SK-N-SH treated with all-trans-retinoic acid at 6 μM for 48 hours (cell line): ENCODE measurements at regions not wholly inside any gene's neighbourhood (a gene's known extent, or its start where the extent isn't known, plus 50 kb on each side); places are given as distances from the start of the nearest gene placed in this dataset.
"Not testable (repeated sequence)": the region's sequence is repeated elsewhere in the genome, so short reads cannot be mapped to it uniquely, and the experiment has no call there.

ENCODE experiments used
- GLIS3 ChIP-seq: fragments of 250-450 bp; sonication (Bioruptor Pico); IDR thresholded peaks from 2 replicates; pipeline ENCODE4 v1.5.0; 2020; ENCODE audit warnings: mild to moderate bottlenecking, moderate library complexity
- PATZ1 ChIP-seq: fragments of 250-450 bp; sonication (Bioruptor Pico); IDR thresholded peaks from 2 replicates; pipeline ENCODE4 v1.8.0; 2020; ENCODE audit warnings: mild to moderate bottlenecking, moderate library complexity, borderline replicate concordance
- PPARA ChIP-seq: fragments of 250-450 bp; sonication (Bioruptor Pico); IDR thresholded peaks from 2 replicates; pipeline ENCODE4 v1.5.0; 2020; ENCODE audit warnings: mild to moderate bottlenecking, borderline replicate concordance
- RARB ChIP-seq: fragments of 250-450 bp; sonication (Bioruptor Pico); IDR thresholded peaks from 2 replicates; pipeline ENCODE4 v1.8.0; 2021; ENCODE audit warnings: mild to moderate bottlenecking, moderate library complexity
- ZNF565 ChIP-seq: fragments of 450-650 bp; formaldehyde crosslinking; conservative IDR thresholded peaks from 2 replicates; pipeline ENCODE4 v1.5.0; 2020; ENCODE audit warnings: low read depth, mild to moderate bottlenecking, moderate library complexity

- not testable (repeated sequence) for TF ChIP-seq ZNF565 (CRISPR knock-in tag); GLIS3 (CRISPR knock-in tag); PATZ1 (CRISPR knock-in tag); RARB (CRISPR knock-in tag); PPARA
Measured at GRCh38 chr12:73139642-73140041, 867.5 kb downstream of the TRHDE start.
